H1 (cell line): ENCODE measurements at regions not wholly inside any gene's neighbourhood (a gene's known extent, or its start where the extent isn't known, plus 50 kb on each side); places are given as distances from the start of the nearest gene placed in this dataset.

Experiments used
- CBX8 ChIP-seq: fragments of 300-800, 300-1000 bp; sonication (generic); IDR thresholded peaks from 2 replicates; pipeline ENCODE4 v1.7.1; 2016; ENCODE audit warnings: low read depth, low read length, borderline replicate concordance
- EGR1 ChIP-seq: IDR thresholded peaks from 2 replicates; pipeline ENCODE4 v1.6.1; 2011; ENCODE audit warnings: low read depth, low read length, borderline replicate concordance
- EZH2 ChIP-seq: fragments of 200-600 bp; sonication (generic); IDR thresholded peaks from 2 replicates; pipeline ENCODE4 v1.7.1; 2012; ENCODE audit warnings: low read depth, mild to moderate bottlenecking, moderate library complexity, low read length, inconsistent platforms; ENCODE audit not compliant: severe bottlenecking
- GABPA ChIP-seq: IDR thresholded peaks from 2 replicates; pipeline ENCODE4 v1.6.1; 2011; ENCODE audit warnings: mild to moderate bottlenecking, low read length, moderate library complexity, borderline replicate concordance; ENCODE audit not compliant: insufficient read depth
- POLR2A ChIP-seq, 2 experiments: IDR thresholded peaks; 1 replicate in 1 of 2; 2 replicates in 1 of 2; pipeline ENCODE4 v1.6.1; 2011; ENCODE audit warnings: low read depth in 2 of 2, low read length in 2 of 2, mild to moderate bottlenecking in 2 of 2; ENCODE audit errors: control extremely low read depth in 1 of 2
- RFX5 ChIP-seq: IDR thresholded peaks from 2 replicates; pipeline ENCODE4 v1.6.1; 2011; ENCODE audit warnings: low read depth, low read length, improper control_type of control experiment, borderline replicate concordance
- ZNF274 ChIP-seq: IDR thresholded peaks from 2 replicates; pipeline ENCODE4 v1.7.0; 2012; ENCODE audit warnings: low read length, borderline replicate concordance; ENCODE audit errors: extremely low read depth
- TF ChIP-seq, protein P1 (sequence below), 3 experiments: IDR thresholded peaks; 1 replicate in 2 of 3; 2 replicates in 1 of 3; pipeline versions ENCODE4 v1.5.1 to v1.6.1; 2011; ENCODE audit warnings: low read length in 3 of 3, mild to moderate bottlenecking in 3 of 3, inconsistent platforms in 2 of 3, low read depth in 1 of 3, moderate library complexity in 1 of 3; ENCODE audit not compliant: insufficient read depth in 1 of 3; ENCODE audit errors: control extremely low read depth in 1 of 3
- TF ChIP-seq, protein P2 (sequence below): IDR thresholded peaks from 2 replicates; pipeline ENCODE4 v1.6.1; 2012; ENCODE audit warnings: low read length, inconsistent platforms

DNA sequence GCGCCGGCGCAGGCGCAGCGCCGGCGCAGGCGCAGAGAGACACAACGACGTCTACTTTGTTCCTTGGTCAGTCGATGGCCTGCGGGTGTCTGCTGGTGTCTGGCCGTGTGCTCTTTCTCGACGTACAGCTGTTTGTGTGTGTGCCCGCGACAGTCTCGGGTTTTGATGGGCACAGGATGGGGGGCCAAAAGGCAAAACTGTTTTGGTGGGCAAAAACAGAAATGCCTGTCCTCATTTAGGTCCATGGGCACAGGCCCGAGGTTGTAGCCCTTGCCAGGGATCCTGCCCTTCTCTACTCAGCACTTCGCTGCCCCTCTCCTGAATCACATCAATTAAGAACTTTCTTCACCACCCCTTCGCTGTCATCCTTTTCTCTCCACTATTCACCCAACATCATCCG lies 184.8 kb upstream of the CHL1 start:
- no peak for TF ChIP-seq EGR1
- no peak for TF ChIP-seq EZH2
- TF ChIP-seq POLR2A (IDR thresholded peaks at IDR 0.05; ENCODE audit: control extremely low read depth in 1 of 2, low read depth in 2 of 2, low read length in 2 of 2) = no peak
- TF ChIP-seq, protein P1, sequence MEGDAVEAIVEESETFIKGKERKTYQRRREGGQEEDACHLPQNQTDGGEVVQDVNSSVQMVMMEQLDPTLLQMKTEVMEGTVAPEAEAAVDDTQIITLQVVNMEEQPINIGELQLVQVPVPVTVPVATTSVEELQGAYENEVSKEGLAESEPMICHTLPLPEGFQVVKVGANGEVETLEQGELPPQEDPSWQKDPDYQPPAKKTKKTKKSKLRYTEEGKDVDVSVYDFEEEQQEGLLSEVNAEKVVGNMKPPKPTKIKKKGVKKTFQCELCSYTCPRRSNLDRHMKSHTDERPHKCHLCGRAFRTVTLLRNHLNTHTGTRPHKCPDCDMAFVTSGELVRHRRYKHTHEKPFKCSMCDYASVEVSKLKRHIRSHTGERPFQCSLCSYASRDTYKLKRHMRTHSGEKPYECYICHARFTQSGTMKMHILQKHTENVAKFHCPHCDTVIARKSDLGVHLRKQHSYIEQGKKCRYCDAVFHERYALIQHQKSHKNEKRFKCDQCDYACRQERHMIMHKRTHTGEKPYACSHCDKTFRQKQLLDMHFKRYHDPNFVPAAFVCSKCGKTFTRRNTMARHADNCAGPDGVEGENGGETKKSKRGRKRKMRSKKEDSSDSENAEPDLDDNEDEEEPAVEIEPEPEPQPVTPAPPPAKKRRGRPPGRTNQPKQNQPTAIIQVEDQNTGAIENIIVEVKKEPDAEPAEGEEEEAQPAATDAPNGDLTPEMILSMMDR (IDR thresholded peaks at IDR 0.05; ENCODE audit: control extremely low read depth in 1 of 3, insufficient read depth in 1 of 3, low read depth in 1 of 3, low read length in 3 of 3) = no peak
- TF ChIP-seq ZNF274 = no peak
- TF ChIP-seq CBX8 = no peak
- TF ChIP-seq GABPA = no peak
- TF ChIP-seq, protein P2, sequence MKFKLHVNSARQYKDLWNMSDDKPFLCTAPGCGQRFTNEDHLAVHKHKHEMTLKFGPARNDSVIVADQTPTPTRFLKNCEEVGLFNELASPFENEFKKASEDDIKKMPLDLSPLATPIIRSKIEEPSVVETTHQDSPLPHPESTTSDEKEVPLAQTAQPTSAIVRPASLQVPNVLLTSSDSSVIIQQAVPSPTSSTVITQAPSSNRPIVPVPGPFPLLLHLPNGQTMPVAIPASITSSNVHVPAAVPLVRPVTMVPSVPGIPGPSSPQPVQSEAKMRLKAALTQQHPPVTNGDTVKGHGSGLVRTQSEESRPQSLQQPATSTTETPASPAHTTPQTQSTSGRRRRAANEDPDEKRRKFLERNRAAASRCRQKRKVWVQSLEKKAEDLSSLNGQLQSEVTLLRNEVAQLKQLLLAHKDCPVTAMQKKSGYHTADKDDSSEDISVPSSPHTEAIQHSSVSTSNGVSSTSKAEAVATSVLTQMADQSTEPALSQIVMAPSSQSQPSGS = no peak
- no peak for TF ChIP-seq RFX5
